Panc1 (cell line): ENCODE measurements at regions not wholly inside any gene's neighbourhood (a gene's known extent, or its start where the extent isn't known, plus 50 kb on each side); places are given as distances from the start of the nearest gene placed in this dataset.

Experiments used
- POLR2AphosphoS5 ChIP-seq: IDR thresholded peaks from 2 replicates; pipeline ENCODE4 v1.6.1; 2012; ENCODE audit warnings: mild to moderate bottlenecking, low read depth, low read length, moderate library complexity
- SIN3A ChIP-seq: IDR thresholded peaks from 2 replicates; pipeline ENCODE4 v1.6.1; 2012; ENCODE audit warnings: low read depth, mild to moderate bottlenecking, low read length, moderate library complexity, borderline replicate concordance; ENCODE audit not compliant: insufficient read depth
- TCF7L2 ChIP-seq: IDR thresholded peaks from 2 replicates; pipeline ENCODE4 v1.6.1; 2011; ENCODE audit warnings: mild to moderate bottlenecking, low read depth, low read length, inconsistent platforms
- TF ChIP-seq, protein P1 (sequence below): fragments of 450-650 bp; IDR thresholded peaks from 2 replicates; pipeline ENCODE4 v1.5.1; 2017; ENCODE audit warnings: mild to moderate bottlenecking
- TF ChIP-seq, protein P2 (sequence below), 2 experiments: IDR thresholded peaks; 2 replicates each; pipeline ENCODE4 v1.6.1; 2011 to 2012; ENCODE audit warnings: low read depth in 2 of 2, control low read depth in 1 of 2, low read length in 1 of 2, mild to moderate bottlenecking in 1 of 2, moderate library complexity in 1 of 2; ENCODE audit not compliant: insufficient read depth in 1 of 2

DNA sequence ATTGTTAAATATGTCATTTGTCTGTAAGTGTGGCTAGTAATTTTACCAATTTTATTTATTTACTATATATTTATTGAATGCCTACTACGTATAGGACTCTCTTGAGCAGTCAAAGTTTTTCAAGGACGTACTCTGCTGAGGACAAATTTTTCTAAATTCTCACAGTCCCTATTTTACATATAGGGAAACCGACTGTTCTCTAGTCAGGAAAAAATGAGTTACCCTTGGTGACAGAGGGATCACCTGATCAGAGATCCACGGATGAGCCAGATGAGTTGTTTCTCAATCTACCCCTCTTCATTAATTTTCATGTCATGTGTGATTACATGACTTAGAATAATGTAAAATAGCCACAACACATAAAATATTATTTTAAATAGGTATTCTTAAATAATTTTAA lies 96.2 kb upstream of the SLC38A2 start:
- TF ChIP-seq, protein P1, sequence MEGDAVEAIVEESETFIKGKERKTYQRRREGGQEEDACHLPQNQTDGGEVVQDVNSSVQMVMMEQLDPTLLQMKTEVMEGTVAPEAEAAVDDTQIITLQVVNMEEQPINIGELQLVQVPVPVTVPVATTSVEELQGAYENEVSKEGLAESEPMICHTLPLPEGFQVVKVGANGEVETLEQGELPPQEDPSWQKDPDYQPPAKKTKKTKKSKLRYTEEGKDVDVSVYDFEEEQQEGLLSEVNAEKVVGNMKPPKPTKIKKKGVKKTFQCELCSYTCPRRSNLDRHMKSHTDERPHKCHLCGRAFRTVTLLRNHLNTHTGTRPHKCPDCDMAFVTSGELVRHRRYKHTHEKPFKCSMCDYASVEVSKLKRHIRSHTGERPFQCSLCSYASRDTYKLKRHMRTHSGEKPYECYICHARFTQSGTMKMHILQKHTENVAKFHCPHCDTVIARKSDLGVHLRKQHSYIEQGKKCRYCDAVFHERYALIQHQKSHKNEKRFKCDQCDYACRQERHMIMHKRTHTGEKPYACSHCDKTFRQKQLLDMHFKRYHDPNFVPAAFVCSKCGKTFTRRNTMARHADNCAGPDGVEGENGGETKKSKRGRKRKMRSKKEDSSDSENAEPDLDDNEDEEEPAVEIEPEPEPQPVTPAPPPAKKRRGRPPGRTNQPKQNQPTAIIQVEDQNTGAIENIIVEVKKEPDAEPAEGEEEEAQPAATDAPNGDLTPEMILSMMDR = no peak
- TF ChIP-seq POLR2AphosphoS5 = no peak
- TF ChIP-seq, protein P2, sequence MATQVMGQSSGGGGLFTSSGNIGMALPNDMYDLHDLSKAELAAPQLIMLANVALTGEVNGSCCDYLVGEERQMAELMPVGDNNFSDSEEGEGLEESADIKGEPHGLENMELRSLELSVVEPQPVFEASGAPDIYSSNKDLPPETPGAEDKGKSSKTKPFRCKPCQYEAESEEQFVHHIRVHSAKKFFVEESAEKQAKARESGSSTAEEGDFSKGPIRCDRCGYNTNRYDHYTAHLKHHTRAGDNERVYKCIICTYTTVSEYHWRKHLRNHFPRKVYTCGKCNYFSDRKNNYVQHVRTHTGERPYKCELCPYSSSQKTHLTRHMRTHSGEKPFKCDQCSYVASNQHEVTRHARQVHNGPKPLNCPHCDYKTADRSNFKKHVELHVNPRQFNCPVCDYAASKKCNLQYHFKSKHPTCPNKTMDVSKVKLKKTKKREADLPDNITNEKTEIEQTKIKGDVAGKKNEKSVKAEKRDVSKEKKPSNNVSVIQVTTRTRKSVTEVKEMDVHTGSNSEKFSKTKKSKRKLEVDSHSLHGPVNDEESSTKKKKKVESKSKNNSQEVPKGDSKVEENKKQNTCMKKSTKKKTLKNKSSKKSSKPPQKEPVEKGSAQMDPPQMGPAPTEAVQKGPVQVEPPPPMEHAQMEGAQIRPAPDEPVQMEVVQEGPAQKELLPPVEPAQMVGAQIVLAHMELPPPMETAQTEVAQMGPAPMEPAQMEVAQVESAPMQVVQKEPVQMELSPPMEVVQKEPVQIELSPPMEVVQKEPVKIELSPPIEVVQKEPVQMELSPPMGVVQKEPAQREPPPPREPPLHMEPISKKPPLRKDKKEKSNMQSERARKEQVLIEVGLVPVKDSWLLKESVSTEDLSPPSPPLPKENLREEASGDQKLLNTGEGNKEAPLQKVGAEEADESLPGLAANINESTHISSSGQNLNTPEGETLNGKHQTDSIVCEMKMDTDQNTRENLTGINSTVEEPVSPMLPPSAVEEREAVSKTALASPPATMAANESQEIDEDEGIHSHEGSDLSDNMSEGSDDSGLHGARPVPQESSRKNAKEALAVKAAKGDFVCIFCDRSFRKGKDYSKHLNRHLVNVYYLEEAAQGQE (IDR thresholded peaks at IDR 0.05; ENCODE audit: insufficient read depth in 1 of 2, low read depth in 2 of 2, low read length in 1 of 2) = no peak
- no peak for TF ChIP-seq SIN3A
- no peak for TF ChIP-seq TCF7L2
